Amniotic epithelial cell (primary cell): ENCODE measurements at regions not wholly inside any gene's neighbourhood (a gene's known extent, or its start where the extent isn't known, plus 50 kb on each side); places are given as distances from the start of the nearest gene placed in this dataset.
"Not testable (repeated sequence)": the region's sequence is repeated elsewhere in the genome, so short reads cannot be mapped to it uniquely, and the experiment has no call there.

ENCODE experiments used
- DNase-seq: peaks from one replicate; pipeline ENCODE4 v3.0.0-alpha.2; 2010; ENCODE audit warnings: low read depth

GRCh38 chr6:115631028-115631427 lies 429.7 kb downstream of the FRK start:
- no peak for DNase-seq

- no peak for DNase-seq
These were observed 430.2 kb downstream of the FRK start for GRCh38 chr6:115630424-115631024.

- DNase-seq = no peak
These were observed 431.3 kb downstream of the FRK start for GRCh38 chr6:115629415-115629814.

GRCh38 chr6:115618256-115618655 lies 442.4 kb downstream of the FRK start:
- peak; percentile 9 for DNase-seq

GRCh38 chr6:115617031-115617430 lies 443.7 kb downstream of the FRK start:
- no peak for DNase-seq

- peak; percentile 37 for DNase-seq
These were observed 447.2 kb downstream of the FRK start for GRCh38 chr6:115613488-115613887.

- DNase-seq = no peak
These were observed 447.8 kb downstream of the FRK start for GRCh38 chr6:115612796-115613479.

- DNase-seq = no peak
These were observed 448.5 kb downstream of the FRK start for GRCh38 chr6:115612216-115612615.

GRCh38 chr6:115610696-115611095 lies 450.0 kb downstream of the FRK start:
- no peak for DNase-seq

- DNase-seq = no peak
These were observed 451.6 kb downstream of the FRK start for GRCh38 chr6:115609111-115609510.

GRCh38 chr6:115602466-115602865 lies 458.2 kb downstream of the FRK start:
- DNase-seq = no peak

GRCh38 chr6:115601509-115601908 lies 459.2 kb downstream of the FRK start:
- no peak for DNase-seq

GRCh38 chr6:115601064-115601463 lies 459.6 kb downstream of the FRK start:
- DNase-seq = no peak

GRCh38 chr6:115594891-115595290 lies 465.8 kb downstream of the FRK start:
- no peak for DNase-seq

GRCh38 chr6:115592025-115592424 lies 468.7 kb downstream of the FRK start:
- no peak for DNase-seq

GRCh38 chr6:115589072-115589471 lies 471.6 kb downstream of the FRK start:
- not testable (repeated sequence) for DNase-seq

GRCh38 chr6:115583290-115583689 lies 477.4 kb downstream of the FRK start:
- DNase-seq = no peak

- DNase-seq = no peak
These were observed 478.3 kb downstream of the FRK start for GRCh38 chr6:115582386-115582785.

- not testable (repeated sequence) for DNase-seq
These were observed 481.1 kb downstream of the FRK start for GRCh38 chr6:115579565-115579964.

GRCh38 chr6:115577270-115577669 lies 483.4 kb downstream of the FRK start:
- no peak for DNase-seq

- DNase-seq = no peak
These were observed 485.4 kb downstream of the FRK start for GRCh38 chr6:115575285-115575684.

- no peak for DNase-seq
These were observed 486.8 kb downstream of the FRK start for GRCh38 chr6:115573861-115574260.

GRCh38 chr6:115570331-115570730 lies 490.4 kb downstream of the FRK start:
- no peak for DNase-seq

GRCh38 chr6:115554060-115554459 lies 506.6 kb downstream of the FRK start:
- no peak for DNase-seq
